Keratinocyte (primary cell): ENCODE measurements at regions not wholly inside any gene's neighbourhood (a gene's known extent, or its start where the extent isn't known, plus 50 kb on each side); places are given as distances from the start of the nearest gene placed in this dataset.

ENCODE experiments used
- DNase-seq: peaks from one replicate; pipeline ENCODE4 v3.0.0-alpha.2; 2011; ENCODE audit warnings: low read depth, missing footprints, low spot score
- FAIRE-seq: peaks from 2 replicates; lab custom pipeline; 2011; peaks lifted over from hg19 to GRCh38; lab: Jason Lieb, UNC
- H2AFZ ChIP-seq: 2 replicates; pipeline ENCODE4 v1.6.0; 2012; ENCODE audit warnings: low read length, control low read depth, inconsistent platforms; ENCODE audit not compliant: control insufficient read depth
- H3K27ac ChIP-seq: 2 replicates; pipeline ENCODE4 v1.5.1; 2011; ENCODE audit warnings: low read length; ENCODE audit not compliant: control insufficient read depth, insufficient read depth
- H3K27me3 ChIP-seq: 3 replicates; pipeline ENCODE4 v1.6.0; 2011; ENCODE audit warnings: low read length; ENCODE audit not compliant: control insufficient read depth, insufficient read depth; ENCODE audit errors: extremely low read depth
- H3K36me3 ChIP-seq, 2 experiments: 2 replicates in 1 of 2; 3 replicates in 1 of 2; pipeline ENCODE4 v1.5.1; 2011; ENCODE audit warnings: low read length in 2 of 2, mild to moderate bottlenecking in 1 of 2; ENCODE audit not compliant: control insufficient read depth in 2 of 2, insufficient read depth in 2 of 2; ENCODE audit errors: extremely low read depth in 1 of 2
- H3K4me1 ChIP-seq: 3 replicates; pipeline ENCODE4 v1.5.1; 2011; ENCODE audit warnings: low read length; ENCODE audit not compliant: control insufficient read depth, insufficient read depth; ENCODE audit errors: extremely low read depth
- H3K4me2 ChIP-seq: 3 replicates; pipeline ENCODE4 v1.6.0; 2011; ENCODE audit warnings: low read depth, low read length; ENCODE audit not compliant: control insufficient read depth, insufficient read depth; ENCODE audit errors: extremely low read depth
- H3K4me3 ChIP-seq, 3 experiments: fragments of 200-600 bp in 1 of 3; sonication (generic) in 1 of 3; 2 replicates in 2 of 3; 3 replicates in 1 of 3; pipeline ENCODE4 v1.5.1; 2011 to 2016; ENCODE audit warnings: low read length in 3 of 3, mild to moderate bottlenecking in 3 of 3, control low read depth in 2 of 3, inconsistent platforms in 1 of 3, low read depth in 1 of 3, mixed read lengths in 1 of 3, mixed run types in 1 of 3, moderate library complexity in 1 of 3; ENCODE audit not compliant: control insufficient read depth in 2 of 3, insufficient read depth in 2 of 3; ENCODE audit errors: extremely low read depth in 1 of 3
- H3K79me2 ChIP-seq: 2 replicates; pipeline ENCODE4 v1.6.0; 2012; ENCODE audit warnings: low read length; ENCODE audit not compliant: control insufficient read depth, insufficient read depth
- H3K9ac ChIP-seq: 3 replicates; pipeline ENCODE4 v1.6.0; 2011; ENCODE audit warnings: low read length; ENCODE audit not compliant: control insufficient read depth, insufficient read depth; ENCODE audit errors: extremely low read depth
- H3K9me1 ChIP-seq: 3 replicates; pipeline ENCODE4 v1.6.0; 2011; ENCODE audit warnings: low read length; ENCODE audit not compliant: control insufficient read depth, insufficient read depth; ENCODE audit errors: extremely low read depth
- H3K9me3 ChIP-seq: 2 replicates; pipeline ENCODE4 v1.5.1; 2012; ENCODE audit warnings: low read depth, low read length; ENCODE audit not compliant: control insufficient read depth
- H4K20me1 ChIP-seq: 3 replicates; pipeline ENCODE4 v1.6.0; 2011; ENCODE audit warnings: low read length; ENCODE audit not compliant: control insufficient read depth, insufficient read depth; ENCODE audit errors: extremely low read depth
- CTCF ChIP-seq, 3 experiments: IDR thresholded peaks in 1 of 3; conservative IDR thresholded peaks in 1 of 3; optimal IDR thresholded peaks in 1 of 3; 2 replicates in 2 of 3; 3 replicates in 1 of 3; pipeline versions ENCODE3 to v1.5.1; 2011; ENCODE audit warnings: low read length in 3 of 3, mild to moderate bottlenecking in 3 of 3, moderate library complexity in 2 of 3, control low read depth in 1 of 3, inconsistent platforms in 1 of 3; ENCODE audit not compliant: insufficient read depth in 2 of 3; ENCODE audit errors: extremely low read depth in 1 of 3
- EZH2 ChIP-seq: IDR thresholded peaks from one replicate; pipeline ENCODE4 v1.6.1; 2012; ENCODE audit warnings: inconsistent platforms, mild to moderate bottlenecking, low read length, moderate library complexity
- dilution Hi-C: fragments of 300-500 bp; cut with MboI; formaldehyde crosslinking; loops from one replicate; pipeline ENCODE4 v1.7.0; 2020; ENCODE audit warnings: low sequenced_read_pairs; ENCODE audit not compliant: extremely low pct_ligation_motif_present

GRCh38 chr6:150723857-150724256 lies 124.2 kb downstream of the PLEKHG1 start:
- Histone ChIP-seq H3K27ac (no peak overlapping the region), H3K4me2 (no peak overlapping the region), H3K79me2 (no peaks in the 10 kb centered on the region), H3K9me1 (no peaks in the 10 kb centered on the region), H2AFZ (no peak overlapping the region), H3K9ac (no peak overlapping the region), H3K9me3 (no peaks in the 10 kb centered on the region), H3K27me3 (no peaks in the 10 kb centered on the region), H3K36me3 (no peaks in the 10 kb centered on the region), H3K4me3 (no peak overlapping the region), H4K20me1 (no peaks in the 10 kb centered on the region), H3K4me1 (peaks cover 16% of the 10 kb centered on the region)
- peak; percentile 25 for DNase-seq
- no peak for FAIRE-seq
- dilution Hi-C loops: no loop called here
- TF ChIP-seq EZH2 (no peak), CTCF (optimal IDR thresholded peaks at IDR 0.05 in 1 of 3, IDR thresholded peaks at IDR 0.05 in 1 of 3, conservative IDR thresholded peaks at IDR 0.05 in 1 of 3; ENCODE audit: extremely low read depth in 1 of 3, insufficient read depth in 2 of 3, low read length in 3 of 3) (no peak)

GRCh38 chr6:150725795-150726194 lies 126.1 kb downstream of the PLEKHG1 start:
- no peak overlapping the region for H3K27ac ChIP-seq
- no peak for FAIRE-seq
- TF ChIP-seq EZH2 (no peak), CTCF (optimal IDR thresholded peaks at IDR 0.05 in 1 of 3, IDR thresholded peaks at IDR 0.05 in 1 of 3, conservative IDR thresholded peaks at IDR 0.05 in 1 of 3; ENCODE audit: extremely low read depth in 1 of 3, insufficient read depth in 2 of 3, low read length in 3 of 3) (no peak)
- H3K4me3 ChIP-seq: no peak overlapping the region
- H3K79me2 ChIP-seq: no peaks in the 10 kb centered on the region
- no peaks in the 10 kb centered on the region for H3K9me3 ChIP-seq
- H3K36me3 ChIP-seq: no peaks in the 10 kb centered on the region
- H3K4me1 ChIP-seq: peaks cover 12% of the 10 kb centered on the region
- H2AFZ ChIP-seq: no peak overlapping the region
- dilution Hi-C loops: no loop called here
- H3K9ac ChIP-seq: no peak overlapping the region
- no peaks in the 10 kb centered on the region for H3K9me1 ChIP-seq
- H3K27me3 ChIP-seq: no peaks in the 10 kb centered on the region
- DNase-seq: no peak
- H4K20me1 ChIP-seq: no peaks in the 10 kb centered on the region
- H3K4me2 ChIP-seq: no peak overlapping the region
